GM21528 (cell line): ENCODE measurements at regions not wholly inside any gene's neighbourhood (a gene's known extent, or its start where the extent isn't known, plus 50 kb on each side); places are given as distances from the start of the nearest gene placed in this dataset.
"Not testable (repeated sequence)": the region's sequence is repeated elsewhere in the genome, so short reads cannot be mapped to it uniquely, and the experiment has no call there.

Source experiments
- ATAC-seq: cut with Tn5 transposase; IDR thresholded peaks from one replicate; pipeline ENCODE4 v1.9.1; 2021; ENCODE audit warnings: mild to moderate bottlenecking, moderate library complexity; ENCODE audit not compliant: unreplicated experiment, low FRiP score

DNA sequence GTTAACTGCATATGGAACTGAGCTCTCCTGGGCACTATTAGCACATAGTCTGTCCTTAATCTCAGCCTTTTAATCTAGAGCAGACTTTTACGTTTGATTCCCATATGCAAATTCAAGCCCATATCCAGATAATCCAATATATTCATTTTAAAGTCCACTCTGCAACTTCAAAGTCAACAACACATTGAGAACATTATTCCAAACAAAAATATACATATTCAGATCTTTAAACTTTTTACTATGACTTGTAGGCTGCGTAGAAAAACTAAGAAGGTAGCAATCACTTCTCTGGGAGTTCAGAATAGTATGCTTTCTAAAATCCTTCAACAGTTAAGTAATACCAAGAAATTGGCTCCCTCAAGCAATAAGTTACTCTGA is 499.4 kb downstream of the SPATA31D1 start:
- ATAC-seq: no peak

DNA sequence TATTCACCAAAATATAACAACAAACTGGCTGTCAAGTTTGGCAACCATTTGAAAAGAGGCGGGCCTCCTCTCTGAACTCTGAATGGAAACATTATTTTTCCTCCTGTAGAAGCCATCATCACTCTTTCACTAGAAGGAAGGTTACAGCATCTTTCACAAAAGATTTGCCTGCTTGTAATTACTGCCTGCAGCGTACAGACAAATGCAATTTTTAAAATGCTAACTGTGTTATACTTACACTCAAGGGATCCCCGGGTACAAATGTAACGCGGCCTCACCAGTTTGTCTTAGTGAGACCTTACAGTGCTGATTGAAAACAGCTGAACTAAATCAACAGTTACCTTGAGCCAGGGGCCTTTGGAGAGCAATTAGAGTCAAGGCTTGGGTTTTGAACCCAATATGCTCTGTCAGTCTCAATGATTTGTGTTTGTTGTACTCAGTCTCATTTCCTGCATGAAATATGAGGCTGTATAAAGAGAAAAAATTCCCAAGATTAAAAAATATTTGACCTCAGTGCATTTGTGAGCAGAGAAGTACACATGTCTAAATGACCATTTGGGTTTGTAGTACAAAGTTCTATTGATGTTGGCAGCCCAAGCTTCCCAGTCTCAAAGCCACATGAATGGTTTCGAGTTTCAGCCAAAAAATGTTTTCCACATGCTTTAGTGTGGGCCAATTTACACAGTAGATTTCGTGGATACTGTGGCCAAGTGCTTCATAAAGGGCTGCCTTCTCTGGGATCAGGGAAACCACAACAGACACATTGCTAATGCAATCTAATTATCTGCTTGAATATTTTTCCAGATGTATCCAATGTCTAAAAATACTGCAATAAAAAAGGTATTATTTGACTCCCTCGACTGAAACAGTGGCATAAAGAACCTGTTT is 500.0 kb downstream of the SPATA31D1 start:
- ATAC-seq: no peak

DNA sequence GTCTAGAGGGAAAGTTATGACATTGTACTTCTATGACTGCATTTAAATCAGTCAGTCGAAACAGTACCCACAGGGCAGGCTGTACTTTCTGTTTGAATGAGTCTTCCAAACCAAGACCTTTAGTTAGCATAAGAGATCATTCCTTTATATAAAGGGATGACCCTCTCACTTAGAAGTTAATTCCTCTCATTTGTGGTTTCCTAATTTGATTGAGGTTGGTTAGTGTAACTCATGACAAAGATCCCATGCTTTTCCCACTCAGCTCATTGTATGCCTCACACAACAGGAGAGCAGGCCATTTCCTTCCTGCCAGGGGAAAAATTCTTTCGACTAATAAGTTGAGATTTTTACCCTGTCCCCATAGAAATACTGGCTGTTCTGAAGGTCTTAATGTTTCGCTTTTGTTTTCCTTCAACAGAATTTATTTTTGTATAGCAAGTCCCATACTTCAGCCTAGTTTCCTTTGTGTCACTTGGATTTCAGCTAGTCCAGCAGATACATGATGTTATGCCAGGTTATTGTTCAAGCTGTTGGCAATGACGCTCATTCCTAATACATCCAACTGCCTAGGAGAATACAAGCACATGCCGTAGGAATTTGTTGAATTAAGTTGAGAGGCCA is 500.7 kb downstream of the SPATA31D1 start:
- no peak for ATAC-seq

DNA sequence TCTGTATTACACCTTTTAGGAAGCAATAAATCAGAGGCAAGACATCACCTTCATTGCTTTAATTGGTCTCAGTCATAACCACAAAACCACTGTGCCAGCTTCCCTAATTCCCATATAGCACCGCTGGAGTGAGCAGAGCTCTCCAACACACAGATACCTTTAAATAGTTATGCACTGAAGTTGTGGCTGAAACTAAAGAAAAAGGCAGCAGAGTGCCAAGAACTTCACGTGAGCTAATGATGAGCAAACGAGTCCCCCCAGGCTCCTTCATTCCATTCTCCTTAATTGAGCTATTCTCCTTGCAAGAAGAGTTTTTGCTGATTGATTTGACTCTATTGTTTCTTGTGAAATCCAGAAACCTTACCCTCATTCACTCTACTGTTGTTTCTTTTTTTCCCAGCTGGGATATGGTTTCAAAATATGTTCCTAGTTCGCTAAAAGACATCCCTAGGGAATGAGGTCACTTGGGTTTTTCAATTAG is 501.5 kb downstream of the SPATA31D1 start:
- ATAC-seq: no peak

DNA sequence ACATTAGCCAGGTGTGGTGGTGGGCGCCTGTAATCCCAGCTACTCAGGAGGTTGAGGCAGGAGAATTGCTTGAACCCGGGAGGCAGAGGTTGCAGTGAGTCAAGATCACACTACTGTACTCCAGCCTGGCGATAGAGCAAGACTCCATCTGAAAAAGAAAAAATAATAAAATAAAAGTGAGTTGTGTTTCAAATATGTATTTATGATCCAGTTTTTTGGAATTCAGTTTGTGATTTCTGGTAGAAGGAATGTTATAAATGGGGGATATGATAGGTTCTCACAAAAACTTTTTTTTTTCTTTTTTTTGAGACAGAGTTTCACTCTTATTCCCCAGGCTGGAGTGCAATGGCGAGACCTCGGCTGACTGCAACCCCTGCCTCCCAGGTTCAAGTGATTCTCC is 502.2 kb downstream of the SPATA31D1 start:
- not testable (repeated sequence) for ATAC-seq

DNA sequence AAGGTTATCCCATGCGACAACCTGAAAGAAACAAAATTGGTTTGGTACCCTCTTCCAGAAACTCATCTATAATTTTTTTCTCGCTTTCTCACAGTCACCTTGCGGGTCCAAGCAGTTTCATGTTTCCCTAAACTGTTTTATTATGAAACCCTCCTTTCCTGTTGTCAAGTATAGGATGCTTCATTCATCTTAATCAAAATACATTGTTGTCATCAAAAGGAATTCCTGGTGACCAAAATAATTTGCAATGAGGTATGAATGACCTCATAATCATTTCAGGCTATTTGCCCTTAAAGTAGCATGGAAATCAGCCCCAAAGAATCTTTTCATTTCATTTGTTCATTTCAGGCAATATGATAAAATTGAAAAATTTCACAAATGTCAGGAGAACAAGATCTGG is 503.0 kb downstream of the SPATA31D1 start:
- ATAC-seq: no peak

DNA sequence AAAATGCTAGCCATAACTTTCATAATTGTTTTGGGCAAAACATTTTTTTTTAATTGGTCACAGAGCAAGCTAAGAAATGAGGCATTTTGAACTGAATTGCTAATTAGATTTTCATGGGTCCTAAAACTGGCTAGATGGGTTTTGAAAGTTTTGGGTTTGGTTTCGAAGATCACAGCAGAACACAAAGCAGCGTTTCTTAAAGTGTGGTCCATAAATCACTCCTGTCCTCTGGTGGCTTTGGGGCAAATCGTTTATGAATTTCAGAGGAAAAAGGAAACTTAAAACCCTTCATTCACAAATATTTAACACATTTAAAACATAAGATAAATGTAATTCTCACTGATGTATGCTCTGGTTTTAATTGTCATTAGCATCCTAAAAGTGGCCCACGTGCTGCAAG is 503.7 kb downstream of the SPATA31D1 start:
- no peak for ATAC-seq

DNA sequence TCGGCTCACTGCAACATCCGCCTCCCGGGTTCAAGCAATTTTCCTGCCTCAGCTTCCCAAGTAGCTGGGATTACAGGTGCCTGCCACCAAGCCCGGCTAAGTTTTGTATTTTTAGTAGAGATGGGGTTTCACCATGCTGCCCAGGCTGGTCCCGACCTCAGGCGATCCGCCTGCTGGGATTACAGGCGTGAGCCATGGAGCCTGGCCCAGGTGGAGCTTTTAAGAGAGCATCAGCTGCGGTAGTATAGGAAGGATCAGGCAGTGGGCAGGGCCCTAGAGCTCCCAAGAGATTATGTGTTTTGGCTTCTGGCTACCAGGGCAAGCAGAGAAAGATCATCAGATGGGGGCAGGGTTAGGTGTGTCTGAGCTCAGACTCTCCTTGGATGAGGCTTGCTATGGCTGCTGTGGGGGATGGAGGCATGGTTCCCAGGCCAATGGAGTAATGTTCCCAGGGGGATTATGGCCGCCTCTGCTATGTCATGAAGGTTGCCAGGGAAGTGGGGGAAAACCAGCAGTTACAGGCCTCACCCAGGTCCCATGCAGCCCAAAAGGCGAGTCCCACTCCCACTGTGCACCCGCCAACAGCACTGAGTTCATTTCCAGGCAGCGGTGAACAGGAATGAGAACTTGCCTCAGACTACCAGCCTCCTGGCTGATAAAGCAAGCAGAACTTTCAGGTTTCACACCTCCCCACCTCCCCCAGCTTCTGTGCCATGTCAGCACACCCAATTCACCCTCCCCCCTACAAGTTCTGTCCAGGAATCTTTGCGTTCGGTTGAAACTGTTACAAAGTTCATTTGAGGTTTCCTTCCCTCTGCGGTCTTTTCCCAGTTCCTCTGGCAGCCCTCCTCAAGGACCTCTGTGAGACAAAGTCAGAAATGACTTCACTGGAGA is 507.6 kb downstream of the SPATA31D1 start:
- ATAC-seq: no peak

DNA sequence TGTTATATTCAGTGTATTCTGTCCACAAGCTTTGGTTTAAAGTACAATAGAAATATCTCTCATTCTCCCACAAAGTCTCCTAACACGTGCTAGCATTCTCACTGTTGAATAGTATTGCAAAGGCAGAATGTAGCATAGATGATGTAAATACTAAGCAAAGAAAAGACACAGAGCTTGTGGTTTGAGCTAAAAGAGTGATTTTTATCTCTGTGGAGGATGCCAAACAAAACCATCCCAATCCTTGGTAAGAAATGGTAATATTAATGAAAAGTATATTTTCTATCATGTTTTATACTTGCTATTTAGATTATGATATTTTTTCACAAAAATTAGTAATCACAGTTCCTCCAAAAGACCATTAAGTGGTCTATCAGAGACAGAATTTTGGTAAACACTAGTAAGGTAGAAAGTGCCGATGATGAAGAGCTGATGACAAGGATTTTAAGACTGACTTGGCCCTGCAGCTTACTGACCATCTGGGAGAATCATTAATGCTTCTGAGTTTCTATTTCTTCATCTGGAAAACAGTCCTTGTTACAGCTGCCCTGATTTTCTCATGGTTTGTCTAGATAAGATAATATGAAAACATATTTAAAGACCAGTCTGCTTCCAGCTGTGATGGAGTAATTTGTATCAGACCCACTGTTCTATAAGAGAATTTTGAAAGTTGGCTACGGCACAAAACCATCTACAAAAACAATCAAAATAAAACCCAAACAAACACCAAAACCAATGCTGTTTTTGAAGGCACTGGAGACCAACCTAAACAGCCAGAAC is 510.2 kb downstream of the SPATA31D1 start:
- ATAC-seq: no peak

DNA sequence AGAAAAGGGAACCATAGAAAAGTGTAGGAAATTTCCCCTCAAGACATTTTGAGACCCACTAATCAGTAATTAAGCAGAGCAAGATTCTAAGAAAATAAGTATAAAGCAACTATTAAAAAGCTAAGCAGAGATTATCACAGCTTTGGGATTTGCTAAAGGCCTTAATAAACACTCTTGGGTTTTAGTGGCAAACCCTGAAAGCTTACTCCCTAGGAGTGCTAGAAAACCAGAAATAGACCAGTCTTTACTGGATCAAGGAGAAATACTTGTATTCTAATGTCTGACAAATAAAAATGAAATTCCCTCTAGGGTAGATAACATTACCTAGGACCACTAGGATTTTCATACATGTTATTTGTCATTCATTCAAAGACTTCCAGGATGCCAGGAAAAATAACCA is 510.8 kb downstream of the SPATA31D1 start:
- ATAC-seq: no peak

DNA sequence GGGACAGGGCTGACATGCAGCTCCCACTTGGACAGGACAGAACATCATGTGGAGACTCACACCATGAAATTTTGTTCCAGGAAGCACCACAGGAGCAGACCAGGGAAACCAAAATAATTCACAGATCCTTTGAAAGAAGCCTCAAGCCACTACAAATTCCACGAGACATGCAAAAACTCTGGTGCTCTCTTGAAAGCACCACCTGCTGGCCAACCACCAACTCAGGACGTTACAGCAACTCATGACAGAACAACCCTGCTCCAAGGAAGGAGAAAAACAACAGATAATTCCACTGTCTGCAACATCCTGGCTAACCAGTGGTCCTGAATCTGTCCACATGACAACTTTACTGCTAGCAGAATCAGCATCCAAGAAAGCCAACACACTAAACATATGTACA is 516.0 kb downstream of the SPATA31D1 start:
- ATAC-seq: no peak

DNA sequence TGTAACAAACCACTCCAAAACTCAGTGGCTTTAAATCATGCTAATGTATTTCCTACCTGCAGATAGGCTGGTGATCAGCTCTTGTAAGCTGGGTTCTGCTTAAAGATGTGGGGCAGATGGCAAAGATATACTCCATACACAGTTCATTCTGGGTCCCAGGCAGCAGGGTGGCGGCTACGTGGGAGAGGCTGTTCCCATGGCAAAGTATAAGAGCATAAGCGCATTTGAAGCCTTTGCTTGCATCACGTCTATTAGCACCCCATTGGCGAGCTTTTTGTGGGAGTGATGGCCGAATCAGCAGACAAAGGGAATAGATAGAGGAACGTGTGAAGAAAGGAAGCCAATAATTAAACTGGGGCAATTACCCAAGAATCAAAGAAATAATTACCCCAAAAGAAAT is 523.1 kb downstream of the SPATA31D1 start:
- no peak for ATAC-seq

DNA sequence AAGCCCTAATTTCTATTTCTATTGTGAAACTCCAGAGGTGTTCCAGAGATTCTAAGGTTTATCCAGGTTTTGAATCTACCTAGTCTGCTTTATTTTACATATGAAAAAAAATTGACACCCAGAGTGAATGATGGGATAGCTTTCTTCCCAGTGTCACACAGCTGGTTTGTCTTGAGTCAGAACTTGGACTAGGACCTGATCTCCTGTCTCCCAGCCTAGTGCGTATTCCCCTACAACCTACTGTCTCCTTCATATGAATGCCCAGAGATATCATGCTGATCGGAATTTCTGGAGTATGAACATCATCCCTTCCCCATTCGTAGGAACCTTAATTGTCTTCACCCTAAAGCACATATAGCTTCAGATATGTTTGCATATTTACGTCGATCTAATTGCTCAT is 524.2 kb downstream of the SPATA31D1 start:
- ATAC-seq: no peak

DNA sequence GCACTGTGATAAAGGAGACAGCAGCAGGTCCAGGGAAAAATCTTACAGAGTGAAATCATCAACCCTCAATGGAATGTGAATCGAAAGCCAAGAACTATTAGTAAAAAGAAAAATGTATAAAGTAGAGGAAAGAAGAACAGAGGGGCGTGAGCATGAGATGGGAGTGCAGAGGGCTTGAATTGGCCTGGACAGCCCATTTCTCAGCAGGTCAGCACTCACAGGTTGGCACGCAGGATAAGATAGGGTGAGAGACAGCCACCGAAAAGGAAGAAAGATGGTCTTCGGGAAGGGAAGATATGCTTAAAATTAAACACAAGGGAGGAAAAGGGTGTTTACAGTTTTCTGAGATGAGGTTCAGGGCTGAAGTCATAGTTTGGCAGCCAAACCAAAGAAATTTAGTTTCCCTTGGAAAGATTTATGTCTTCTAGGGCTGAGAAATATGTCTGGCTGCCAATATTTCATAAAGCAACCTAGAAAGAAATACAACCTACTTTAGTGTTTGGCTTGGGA is 524.7 kb downstream of the SPATA31D1 start:
- ATAC-seq: no peak

DNA sequence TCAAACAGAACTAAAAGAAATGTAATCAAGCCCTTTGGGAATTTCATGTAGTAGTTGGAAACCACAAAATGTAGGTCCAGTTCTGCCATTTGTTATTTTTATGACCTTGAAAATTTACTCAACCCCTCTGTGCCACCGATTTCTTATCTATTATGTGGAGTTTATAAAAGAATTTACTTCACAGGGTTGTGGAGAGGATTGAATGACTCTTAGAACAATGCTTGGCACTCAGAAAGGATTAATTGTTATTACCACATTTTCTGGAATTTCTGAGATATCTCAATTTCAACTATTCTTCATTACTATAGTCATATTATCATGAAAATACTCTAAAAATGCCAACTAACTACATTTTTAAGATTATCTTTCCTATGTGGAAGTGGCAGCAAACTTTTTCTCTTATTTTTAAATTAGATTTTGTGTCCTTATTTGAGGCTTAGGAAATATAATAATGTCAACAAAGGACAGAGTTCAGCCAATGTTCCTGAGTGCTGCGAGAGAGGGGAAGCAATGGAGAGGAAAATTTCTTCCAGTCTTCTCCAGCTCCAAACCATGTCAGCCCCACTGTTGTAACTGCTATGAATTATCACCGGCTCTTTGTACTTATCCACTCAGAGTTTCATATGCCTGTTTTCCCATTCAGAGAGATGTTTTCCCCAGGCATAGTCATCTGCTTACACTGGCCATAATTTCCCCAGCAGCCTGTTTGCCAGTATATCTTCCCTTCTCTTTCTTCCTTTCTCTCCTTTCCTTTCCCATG is 525.6 kb downstream of the SPATA31D1 start:
- ATAC-seq: no peak

DNA sequence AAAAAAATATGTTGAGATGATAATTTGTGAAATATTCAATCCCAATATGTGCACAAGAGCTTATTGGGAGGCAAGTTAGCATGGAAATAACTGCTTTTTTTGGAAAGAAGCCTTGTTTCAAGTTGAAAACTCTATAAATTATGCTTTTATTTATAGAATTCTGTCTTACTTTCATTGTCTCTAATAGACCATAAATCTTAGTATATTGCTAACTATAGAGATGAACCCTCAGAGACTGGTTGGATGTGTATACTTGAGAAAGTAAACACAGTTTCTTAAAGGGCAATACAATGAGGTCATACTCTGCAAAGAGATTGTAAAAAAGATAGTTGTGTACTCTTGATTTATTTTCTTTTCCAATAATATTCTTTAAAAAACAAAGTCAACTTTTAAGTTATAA is 530.3 kb downstream of the SPATA31D1 start:
- no peak for ATAC-seq

DNA sequence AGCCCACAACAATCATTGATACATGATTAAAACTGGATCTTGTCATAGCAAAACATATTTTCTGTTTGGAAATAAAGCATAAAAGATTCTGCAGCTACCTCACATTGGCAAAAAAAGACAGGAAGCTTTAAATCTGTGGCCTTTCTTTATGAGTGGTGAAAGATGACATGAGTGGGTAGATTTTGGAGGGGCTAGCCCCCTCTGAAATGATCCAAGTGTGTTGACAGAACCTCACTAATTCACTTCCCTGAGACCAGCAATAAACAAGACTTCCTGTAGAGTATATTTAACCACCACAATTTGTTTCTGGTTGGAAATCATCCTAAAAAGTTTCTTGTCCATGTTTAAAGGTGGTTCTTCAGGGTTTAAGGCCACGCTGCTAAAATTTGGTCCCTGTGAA is 530.8 kb downstream of the SPATA31D1 start:
- no peak for ATAC-seq

DNA sequence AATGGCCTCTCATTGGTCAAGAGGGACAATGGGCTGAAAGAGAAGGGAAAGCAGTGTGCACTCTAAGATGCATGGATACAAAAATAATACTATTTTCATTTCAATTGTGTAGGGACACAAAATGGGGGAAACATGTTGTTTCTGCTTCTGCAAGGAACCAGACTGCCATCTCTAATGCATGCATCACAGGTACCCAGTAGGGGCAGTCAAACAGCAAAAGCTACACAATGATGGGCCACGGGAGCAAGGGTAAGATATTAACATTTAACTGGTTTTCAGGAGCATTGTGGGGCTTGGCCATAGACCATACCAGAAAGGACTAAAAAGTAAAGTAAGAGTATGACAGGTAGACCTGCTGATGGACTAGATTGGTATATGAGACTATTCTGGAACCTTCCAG is 535.8 kb downstream of the SPATA31D1 start:
- no peak for ATAC-seq

DNA sequence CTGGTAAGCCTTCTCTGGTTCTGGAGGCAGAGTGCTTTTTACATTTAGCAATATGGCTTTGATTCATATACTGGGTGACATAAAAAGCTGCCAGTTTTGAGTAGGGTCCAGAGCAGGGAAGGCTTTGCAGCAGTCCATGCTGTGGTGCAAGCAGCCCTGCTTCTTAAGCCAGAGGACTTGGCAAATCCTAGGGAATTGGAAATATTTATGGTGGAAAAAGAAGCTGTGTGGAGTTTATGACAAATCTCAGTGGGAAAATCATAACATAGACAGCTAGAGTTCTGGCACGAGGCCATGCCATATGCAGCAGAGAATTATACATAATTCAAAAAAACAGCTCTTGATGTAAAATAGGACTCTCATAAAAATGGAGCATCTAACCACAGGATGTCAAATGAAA is 536.4 kb downstream of the RASEF start:
- no peak for ATAC-seq
